GM12878 (cell line): ENCODE measurements at regions not wholly inside any gene's neighbourhood (a gene's known extent, or its start where the extent isn't known, plus 50 kb on each side); places are given as distances from the start of the nearest gene placed in this dataset.

Source experiments
- CTCF ChIP-seq, 3 experiments: IDR thresholded peaks in 2 of 3; conservative IDR thresholded peaks in 1 of 3; 2 replicates each; pipeline ENCODE4 v1.5.1; 2011; ENCODE audit warnings: low read depth in 3 of 3, low read length in 3 of 3, mild to moderate bottlenecking in 3 of 3, control low read depth in 2 of 3, moderate library complexity in 2 of 3, inconsistent platforms in 1 of 3, mixed read lengths in 1 of 3; ENCODE audit not compliant: control insufficient read depth in 2 of 3, insufficient read depth in 1 of 3; ENCODE audit errors: extremely low read depth in 1 of 3
- E2F4 ChIP-seq: IDR thresholded peaks from 2 replicates; pipeline ENCODE4 v1.6.1; 2012; ENCODE audit warnings: low read depth, low read length, improper control_type of control experiment
- NR2C2 ChIP-seq: IDR thresholded peaks from 2 replicates; pipeline ENCODE4 v1.6.1; 2011; ENCODE audit warnings: borderline replicate concordance, low read depth; ENCODE audit not compliant: control insufficient read depth, insufficient read length

DNA sequence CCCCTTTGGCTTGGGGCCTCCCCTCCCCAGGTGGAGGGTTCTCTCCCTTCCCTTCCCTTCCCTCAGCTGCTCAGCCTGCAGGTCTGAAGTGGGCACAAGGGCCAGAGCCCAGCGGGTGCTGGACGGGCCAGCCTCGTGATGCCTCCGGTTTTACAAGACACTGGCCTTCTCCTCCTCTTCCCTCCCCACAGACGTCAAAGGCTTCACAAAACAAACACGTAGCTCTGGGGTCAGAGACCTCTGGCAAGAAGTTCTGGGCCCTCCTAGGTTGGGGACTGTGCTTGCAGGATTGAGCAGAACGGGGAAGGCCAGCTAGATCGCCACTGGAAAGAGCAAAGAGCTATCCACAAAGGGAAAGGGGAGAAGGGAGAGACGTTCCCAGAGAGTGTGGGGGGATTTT, 81.4 kb upstream of the TPM1 start:
- TF ChIP-seq NR2C2 = no peak
- TF ChIP-seq E2F4 = no peak
- TF ChIP-seq CTCF (IDR thresholded peaks at IDR 0.05 in 2 of 3, conservative IDR thresholded peaks at IDR 0.05 in 1 of 3; ENCODE audit: control insufficient read depth in 2 of 3, extremely low read depth in 1 of 3, insufficient read depth in 1 of 3, low read depth in 3 of 3, low read length in 3 of 3) = no peak
